ENCODE measurements at regions not wholly inside any gene's neighbourhood (a gene's known extent, or its start where the extent isn't known, plus 50 kb on each side); places are given as distances from the start of the nearest gene placed in this dataset.

GRCh38 chr7:34451923-34452322, 206.1 kb upstream of the NPSR1 start (continued):
- TF ChIP-seq, protein P1, sequence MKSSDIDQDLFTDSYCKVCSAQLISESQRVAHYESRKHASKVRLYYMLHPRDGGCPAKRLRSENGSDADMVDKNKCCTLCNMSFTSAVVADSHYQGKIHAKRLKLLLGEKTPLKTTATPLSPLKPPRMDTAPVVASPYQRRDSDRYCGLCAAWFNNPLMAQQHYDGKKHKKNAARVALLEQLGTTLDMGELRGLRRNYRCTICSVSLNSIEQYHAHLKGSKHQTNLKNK (CRISPR knock-in tag; IDR thresholded peaks at IDR 0.05), result no peak
- TF ChIP-seq NR2C2 (CRISPR knock-in tag; IDR thresholded peaks at IDR 0.05), result no peak
- no peak for TF ChIP-seq KAT7 (CRISPR knock-in tag; IDR thresholded peaks at IDR 0.05; ENCODE audit: borderline replicate concordance)
- TF ChIP-seq, protein P2, sequence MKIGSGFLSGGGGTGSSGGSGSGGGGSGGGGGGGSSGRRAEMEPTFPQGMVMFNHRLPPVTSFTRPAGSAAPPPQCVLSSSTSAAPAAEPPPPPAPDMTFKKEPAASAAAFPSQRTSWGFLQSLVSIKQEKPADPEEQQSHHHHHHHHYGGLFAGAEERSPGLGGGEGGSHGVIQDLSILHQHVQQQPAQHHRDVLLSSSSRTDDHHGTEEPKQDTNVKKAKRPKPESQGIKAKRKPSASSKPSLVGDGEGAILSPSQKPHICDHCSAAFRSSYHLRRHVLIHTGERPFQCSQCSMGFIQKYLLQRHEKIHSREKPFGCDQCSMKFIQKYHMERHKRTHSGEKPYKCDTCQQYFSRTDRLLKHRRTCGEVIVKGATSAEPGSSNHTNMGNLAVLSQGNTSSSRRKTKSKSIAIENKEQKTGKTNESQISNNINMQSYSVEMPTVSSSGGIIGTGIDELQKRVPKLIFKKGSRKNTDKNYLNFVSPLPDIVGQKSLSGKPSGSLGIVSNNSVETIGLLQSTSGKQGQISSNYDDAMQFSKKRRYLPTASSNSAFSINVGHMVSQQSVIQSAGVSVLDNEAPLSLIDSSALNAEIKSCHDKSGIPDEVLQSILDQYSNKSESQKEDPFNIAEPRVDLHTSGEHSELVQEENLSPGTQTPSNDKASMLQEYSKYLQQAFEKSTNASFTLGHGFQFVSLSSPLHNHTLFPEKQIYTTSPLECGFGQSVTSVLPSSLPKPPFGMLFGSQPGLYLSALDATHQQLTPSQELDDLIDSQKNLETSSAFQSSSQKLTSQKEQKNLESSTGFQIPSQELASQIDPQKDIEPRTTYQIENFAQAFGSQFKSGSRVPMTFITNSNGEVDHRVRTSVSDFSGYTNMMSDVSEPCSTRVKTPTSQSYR (CRISPR knock-in tag; IDR thresholded peaks at IDR 0.05), result no peak
- TF ChIP-seq, protein P3, sequence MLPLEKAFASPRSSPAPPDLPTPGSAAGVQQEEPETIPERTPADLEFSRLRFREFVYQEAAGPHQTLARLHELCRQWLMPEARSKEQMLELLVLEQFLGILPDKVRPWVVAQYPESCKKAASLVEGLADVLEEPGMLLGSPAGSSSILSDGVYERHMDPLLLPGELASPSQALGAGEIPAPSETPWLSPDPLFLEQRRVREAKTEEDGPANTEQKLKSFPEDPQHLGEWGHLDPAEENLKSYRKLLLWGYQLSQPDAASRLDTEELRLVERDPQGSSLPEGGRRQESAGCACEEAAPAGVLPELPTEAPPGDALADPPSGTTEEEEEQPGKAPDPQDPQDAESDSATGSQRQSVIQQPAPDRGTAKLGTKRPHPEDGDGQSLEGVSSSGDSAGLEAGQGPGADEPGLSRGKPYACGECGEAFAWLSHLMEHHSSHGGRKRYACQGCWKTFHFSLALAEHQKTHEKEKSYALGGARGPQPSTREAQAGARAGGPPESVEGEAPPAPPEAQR (CRISPR knock-in tag; IDR thresholded peaks at IDR 0.05), result no peak
- TF ChIP-seq ESRRA (CRISPR knock-in tag; IDR thresholded peaks at IDR 0.05; ENCODE audit: borderline replicate concordance), result no peak
- no peak for TF ChIP-seq SMAD4 (CRISPR knock-in tag; IDR thresholded peaks at IDR 0.05)
- TF ChIP-seq RELA (CRISPR knock-in tag; IDR thresholded peaks at IDR 0.05; ENCODE audit: borderline replicate concordance), result no peak
- no peak for TF ChIP-seq PRRX2 (CRISPR knock-in tag; IDR thresholded peaks at IDR 0.05)
- TF ChIP-seq RORB (CRISPR knock-in tag; IDR thresholded peaks at IDR 0.05), result no peak

DNA sequence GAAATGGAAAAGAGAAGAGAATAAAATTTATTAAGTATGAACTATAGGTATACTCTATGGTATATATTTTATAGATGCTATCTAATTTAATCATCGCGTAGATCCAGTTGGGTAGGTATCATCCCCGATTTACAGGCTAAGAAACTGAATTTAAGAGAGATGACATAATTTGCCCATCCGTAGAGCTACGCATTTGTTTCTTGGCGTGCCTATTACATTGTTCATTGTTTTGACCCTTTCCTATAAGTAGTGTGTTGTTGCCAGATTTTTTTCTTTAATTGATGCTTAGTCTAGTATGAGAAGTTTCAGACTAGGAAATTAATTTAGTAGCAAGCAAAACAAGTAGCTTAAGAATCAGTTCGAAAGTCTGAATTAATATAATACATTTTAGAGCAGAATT, 205.7 kb upstream of the NPSR1 start:
- no peaks in the 10 kb centered on the region for H3K36me3 Mint-ChIP-seq
- H3K4me3 Mint-ChIP-seq, result no peak overlapping the region
- peaks cover 12% of the 10 kb centered on the region for H3K4me1 Mint-ChIP-seq
- H3K27me3 Mint-ChIP-seq (ENCODE audit: low read depth), result no peaks in the 10 kb centered on the region; the same call in 1 of the 2 replicates
- H3K9me3 Mint-ChIP-seq, result no peaks in the 10 kb centered on the region; the same call in 1 of the 2 replicates
- H3K27ac Mint-ChIP-seq, result no peak overlapping the region
- no peak for ATAC-seq
- CTCF ChIA-PET, result no interaction called here
- no peak for DNase-seq (ENCODE audit: low spot score)
- TF ChIP-seq ESRRA (CRISPR knock-in tag; IDR thresholded peaks at IDR 0.05; ENCODE audit: borderline replicate concordance) (no peak), FOXP4 (CRISPR knock-in tag; IDR thresholded peaks at IDR 0.05) (no peak), CREB1 (CRISPR knock-in tag; IDR thresholded peaks at IDR 0.05) (no peak), ZBTB43 (CRISPR knock-in tag; IDR thresholded peaks at IDR 0.05) (no peak)
- POLR2A ChIA-PET, result no interaction called here

GRCh38 chr7:34453150-34453549, 204.9 kb upstream of the NPSR1 start:
- CTCF ChIA-PET, result no interaction called here
- no peak for TF ChIP-seq E2F4 (CRISPR knock-in tag; IDR thresholded peaks at IDR 0.05; ENCODE audit: borderline replicate concordance, low read depth)
- TF ChIP-seq ZNF671 (CRISPR knock-in tag; IDR thresholded peaks at IDR 0.05), result no peak
- TF ChIP-seq MXD4 (CRISPR knock-in tag; IDR thresholded peaks at IDR 0.05; ENCODE audit: borderline replicate concordance), result no peak
- TF ChIP-seq PRRX2 (CRISPR knock-in tag; IDR thresholded peaks at IDR 0.05), result no peak
- TF ChIP-seq NFE2L1 (CRISPR knock-in tag; IDR thresholded peaks at IDR 0.05), result no peak
- TF ChIP-seq, protein P4, sequence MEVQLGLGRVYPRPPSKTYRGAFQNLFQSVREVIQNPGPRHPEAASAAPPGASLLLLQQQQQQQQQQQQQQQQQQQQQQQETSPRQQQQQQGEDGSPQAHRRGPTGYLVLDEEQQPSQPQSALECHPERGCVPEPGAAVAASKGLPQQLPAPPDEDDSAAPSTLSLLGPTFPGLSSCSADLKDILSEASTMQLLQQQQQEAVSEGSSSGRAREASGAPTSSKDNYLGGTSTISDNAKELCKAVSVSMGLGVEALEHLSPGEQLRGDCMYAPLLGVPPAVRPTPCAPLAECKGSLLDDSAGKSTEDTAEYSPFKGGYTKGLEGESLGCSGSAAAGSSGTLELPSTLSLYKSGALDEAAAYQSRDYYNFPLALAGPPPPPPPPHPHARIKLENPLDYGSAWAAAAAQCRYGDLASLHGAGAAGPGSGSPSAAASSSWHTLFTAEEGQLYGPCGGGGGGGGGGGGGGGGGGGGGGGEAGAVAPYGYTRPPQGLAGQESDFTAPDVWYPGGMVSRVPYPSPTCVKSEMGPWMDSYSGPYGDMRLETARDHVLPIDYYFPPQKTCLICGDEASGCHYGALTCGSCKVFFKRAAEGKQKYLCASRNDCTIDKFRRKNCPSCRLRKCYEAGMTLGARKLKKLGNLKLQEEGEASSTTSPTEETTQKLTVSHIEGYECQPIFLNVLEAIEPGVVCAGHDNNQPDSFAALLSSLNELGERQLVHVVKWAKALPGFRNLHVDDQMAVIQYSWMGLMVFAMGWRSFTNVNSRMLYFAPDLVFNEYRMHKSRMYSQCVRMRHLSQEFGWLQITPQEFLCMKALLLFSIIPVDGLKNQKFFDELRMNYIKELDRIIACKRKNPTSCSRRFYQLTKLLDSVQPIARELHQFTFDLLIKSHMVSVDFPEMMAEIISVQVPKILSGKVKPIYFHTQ (CRISPR knock-in tag; IDR thresholded peaks at IDR 0.05), result no peak
- TF ChIP-seq ATF1 (CRISPR knock-in tag; IDR thresholded peaks at IDR 0.05), result no peak
- TF ChIP-seq ZNF121 (CRISPR knock-in tag; IDR thresholded peaks at IDR 0.05), result no peak
- no peak for TF ChIP-seq SOX15 (CRISPR knock-in tag; IDR thresholded peaks at IDR 0.05)
- TF ChIP-seq, protein P3 (CRISPR knock-in tag; IDR thresholded peaks at IDR 0.05), result no peak

More at GRCh38 chr7:34453150-34453549, 204.9 kb upstream of the NPSR1 start:
- ATAC-seq (no peak), DNase-seq (ENCODE audit: low spot score) (no peak)
- Mint-ChIP-seq H3K9me3 (no peaks in the 10 kb centered on the region; the same call in 1 of the 2 replicates), H3K36me3 (no peaks in the 10 kb centered on the region), H3K27me3 (ENCODE audit: low read depth) (no peaks in the 10 kb centered on the region; the same call in 1 of the 2 replicates), H3K4me1 (peaks cover 12% of the 10 kb centered on the region), H3K4me3 (no peak overlapping the region), H3K27ac (no peak overlapping the region)
- POLR2A ChIA-PET, result no interaction called here
